ENCODE measurements at regions not wholly inside any gene's neighbourhood (a gene's known extent, or its start where the extent isn't known, plus 50 kb on each side); places are given as distances from the start of the nearest gene placed in this dataset.

DNA sequence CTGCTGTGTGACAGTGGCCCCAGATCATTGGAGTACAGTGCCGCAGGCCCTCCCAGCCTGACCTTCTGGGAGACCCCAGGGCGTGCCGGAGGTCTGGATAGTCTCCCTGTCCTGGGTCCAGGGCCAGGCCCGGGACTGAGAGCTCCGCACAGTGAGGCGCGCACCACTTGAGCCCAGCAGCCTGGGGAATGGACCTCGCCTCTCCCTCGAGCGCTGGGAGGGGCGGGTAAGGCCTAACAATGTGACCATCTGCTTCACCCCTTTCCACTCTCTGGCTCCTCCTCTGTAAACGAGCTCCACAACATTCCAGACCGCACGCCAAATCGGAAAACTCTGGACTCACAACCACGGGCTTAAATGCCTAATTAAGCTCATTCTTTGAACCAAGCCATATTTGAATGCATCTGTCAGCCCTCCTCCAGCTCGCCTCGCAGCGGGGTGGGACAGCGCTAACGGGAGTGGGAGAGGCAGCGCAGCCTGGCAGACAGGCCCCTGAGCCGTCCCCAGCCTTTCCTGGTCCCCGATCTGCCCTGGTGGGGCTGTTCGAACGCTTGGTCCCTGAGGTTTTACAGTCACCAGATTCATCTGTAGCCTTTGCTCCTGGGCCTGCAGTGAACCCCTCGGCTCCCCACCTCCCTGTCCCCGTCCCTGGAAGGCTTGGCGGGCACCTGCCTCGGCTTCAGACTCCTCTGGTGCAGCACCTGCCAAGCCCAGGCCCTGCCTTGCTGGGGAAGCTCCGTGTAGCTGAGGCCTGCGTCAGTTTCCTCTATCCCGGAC lies 120.7 kb upstream of the VSTM2B start:
- Histone ChIP-seq H3K9me3 (ENCODE audit: control insufficient read depth in 2 of 3, insufficient read depth in 1 of 3, low read length in 3 of 3) (no peaks in the 10 kb centered on the region), H3K4me1 (ENCODE audit: control insufficient read depth in 2 of 3, insufficient read depth in 2 of 3, low read depth in 1 of 3, low read length in 3 of 3) (no peaks in the 10 kb centered on the region), H3K27ac (ENCODE audit: low read depth in 2 of 2, low read length in 2 of 2) (no peak overlapping the region), H3K36me3 (ENCODE audit: control insufficient read depth in 2 of 3, insufficient read depth in 3 of 3, low read length in 3 of 3) (no peaks in the 10 kb centered on the region), H3K27me3 (ENCODE audit: control insufficient read depth, insufficient read depth, low read length) (no peaks in the 10 kb centered on the region), H3K9ac (ENCODE audit: low read length in 3 of 3) (no peak overlapping the region), H3K4me3 (ENCODE audit: low read length in 3 of 3) (no peak overlapping the region)
- TF ChIP-seq CTCF (IDR thresholded peaks at IDR 0.05; ENCODE audit: borderline replicate concordance, extremely low read depth, insufficient read depth): no peak
- no peak for FAIRE-seq
- intact Hi-C loops (cut with DNase I): no loop called here
- peak; percentile 68 to 95 (median 81) for DNase-seq

DNA sequence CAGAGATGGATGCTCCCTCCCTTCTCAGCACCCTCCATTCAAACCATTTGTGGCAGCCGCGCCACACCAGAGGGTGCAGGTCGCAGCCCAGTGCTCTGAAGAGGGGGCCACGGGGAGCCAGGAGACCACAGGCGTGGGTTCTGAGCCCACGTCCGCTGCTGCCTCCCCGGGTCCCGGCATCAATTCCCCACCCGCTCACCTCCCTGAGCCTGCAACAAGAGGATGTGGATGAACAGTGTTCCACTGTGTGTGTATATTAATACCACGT lies 120.1 kb upstream of the VSTM2B start:
- no peak for FAIRE-seq
- no peaks in the 10 kb centered on the region for H3K4me1 ChIP-seq (ENCODE audit: control insufficient read depth in 2 of 3, insufficient read depth in 2 of 3, low read depth in 1 of 3, low read length in 3 of 3)
- TF ChIP-seq CTCF (IDR thresholded peaks at IDR 0.05; ENCODE audit: borderline replicate concordance, extremely low read depth, insufficient read depth): no peak
- DNase-seq: no peak
- no peak overlapping the region for H3K4me3 ChIP-seq (ENCODE audit: low read length in 3 of 3)
- H3K36me3 ChIP-seq (ENCODE audit: control insufficient read depth in 2 of 3, insufficient read depth in 3 of 3, low read length in 3 of 3): no peaks in the 10 kb centered on the region
- no peaks in the 10 kb centered on the region for H3K9me3 ChIP-seq (ENCODE audit: control insufficient read depth in 2 of 3, insufficient read depth in 1 of 3, low read length in 3 of 3)
- no peak overlapping the region for H3K9ac ChIP-seq (ENCODE audit: low read length in 3 of 3)
- intact Hi-C loops (cut with DNase I): no loop called here
- H3K27me3 ChIP-seq (ENCODE audit: control insufficient read depth, insufficient read depth, low read length): no peaks in the 10 kb centered on the region
- no peak overlapping the region for H3K27ac ChIP-seq (ENCODE audit: low read depth in 2 of 2, low read length in 2 of 2)

GRCh38 chr19:29409076-29409862 lies 116.5 kb upstream of the VSTM2B start:
- Histone ChIP-seq H3K4me3 (ENCODE audit: low read length in 3 of 3) (no peak overlapping the region), H3K9ac (ENCODE audit: low read length in 3 of 3) (no peak overlapping the region), H3K4me1 (ENCODE audit: control insufficient read depth in 2 of 3, insufficient read depth in 2 of 3, low read depth in 1 of 3, low read length in 3 of 3) (peaks cover 0 to 3% (median 2%) of the 10 kb centered on the region in 3 donors), H3K9me3 (ENCODE audit: control insufficient read depth in 2 of 3, insufficient read depth in 1 of 3, low read length in 3 of 3) (no peaks in the 10 kb centered on the region), H3K27me3 (ENCODE audit: control insufficient read depth, insufficient read depth, low read length) (no peaks in the 10 kb centered on the region), H3K36me3 (ENCODE audit: control insufficient read depth in 2 of 3, insufficient read depth in 3 of 3, low read length in 3 of 3) (no peaks in the 10 kb centered on the region), H3K27ac (ENCODE audit: low read depth in 2 of 2, low read length in 2 of 2) (no peak overlapping the region)
- FAIRE-seq (no peak), DNase-seq (no peak)
- intact Hi-C loops (cut with DNase I): no loop called here
- TF ChIP-seq CTCF (IDR thresholded peaks at IDR 0.05; ENCODE audit: borderline replicate concordance, extremely low read depth, insufficient read depth): no peak
